IMR-90 (cell line): ENCODE measurements at regions not wholly inside any gene's neighbourhood (a gene's known extent, or its start where the extent isn't known, plus 50 kb on each side); places are given as distances from the start of the nearest gene placed in this dataset.

Source experiments
- ATAC-seq: fragments of 200-7000 bp; cut with Tn5 transposase; 2 replicates; pipeline ENCODE4 v1.9.1; 2020; ENCODE audit warnings: low read depth, mild to moderate bottlenecking, moderate library complexity
- BruUV-seq: library from RNA; stranded (reverse); fragments of 400-500 nt; replicated peaks from 2 replicates; lab custom pipeline; 2021; lab: Mats Ljungman, UMichigan
- CTCF ChIA-PET: fragments of 300-600 bp; formaldehyde crosslinking; extraction: SDS; loops from one replicate; lab custom pipeline; 2021; ENCODE audit warnings: antibody characterized with exemption; lab: Yijun Ruan, JAX
- POLR2A ChIA-PET: fragments of 300-600 bp; sonication (Branson Sonifier 250); formaldehyde crosslinking; loops from one replicate; lab custom pipeline; 2022; ENCODE audit warnings: antibody characterized with exemption; ENCODE audit not compliant: unreplicated experiment; lab: Charles Lee
- DNase-seq: peaks from one replicate; pipeline ENCODE4 v3.0.0; 2013
- H2AFZ ChIP-seq: replicated peaks from 2 replicates; pipeline ENCODE3; 2013; ENCODE audit warnings: low read length, mild to moderate bottlenecking; ENCODE audit not compliant: poor library complexity
- H2AK5ac ChIP-seq: 2 replicates; pipeline ENCODE4 v1.6.1; 2013; ENCODE audit warnings: low read depth, low read length, inconsistent platforms
- H2AK9ac ChIP-seq: replicated peaks from 2 replicates; pipeline ENCODE3; 2013; ENCODE audit warnings: mild to moderate bottlenecking, low read depth, low read length, moderate library complexity; ENCODE audit not compliant: poor library complexity
- H2BK120ac ChIP-seq: 2 replicates; pipeline ENCODE4 v1.6.1; 2013; ENCODE audit warnings: low read depth, low read length, inconsistent platforms
- H2BK15ac ChIP-seq: 3 replicates; pipeline ENCODE4 v1.6.1; 2013; ENCODE audit warnings: low read depth, low read length, inconsistent platforms
- H2BK20ac ChIP-seq: 2 replicates; pipeline ENCODE4 v1.6.1; 2013; ENCODE audit warnings: low read depth, mild to moderate bottlenecking, inconsistent platforms, low read length, moderate library complexity
- H2BK5ac ChIP-seq: 2 replicates; pipeline ENCODE4 v1.6.1; 2013; ENCODE audit warnings: mild to moderate bottlenecking, low read depth, low read length, inconsistent platforms; ENCODE audit not compliant: poor library complexity, severe bottlenecking
- H3K14ac ChIP-seq: replicated peaks from 2 replicates; pipeline ENCODE4 v1.6.1; 2013; ENCODE audit warnings: low read depth, low read length, inconsistent platforms
- H3K18ac ChIP-seq: 2 replicates; pipeline ENCODE4 v1.6.1; 2013; ENCODE audit warnings: low read depth, low read length, control low read depth
- H3K23ac ChIP-seq: 2 replicates; pipeline ENCODE4 v1.6.1; 2013; ENCODE audit warnings: low read depth, low read length, inconsistent platforms
- H3K27ac ChIP-seq: 2 replicates; pipeline ENCODE4 v1.5.1; 2013; ENCODE audit warnings: mild to moderate bottlenecking, control low read depth, low read length; ENCODE audit not compliant: insufficient read depth
- H3K27me3 ChIP-seq: 2 replicates; pipeline ENCODE4 v1.6.1; 2013; ENCODE audit warnings: low read length; ENCODE audit not compliant: control insufficient read depth, insufficient read depth
- H3K36me3 ChIP-seq: 2 replicates; pipeline ENCODE4 v1.6.1; 2013; ENCODE audit warnings: low read length, mixed read lengths; ENCODE audit not compliant: control insufficient read depth, insufficient read depth
- H3K4ac ChIP-seq: 2 replicates; pipeline ENCODE4 v1.6.1; 2013; ENCODE audit warnings: low read depth, low read length, inconsistent platforms
- H3K4me1 ChIP-seq: 2 replicates; pipeline ENCODE4 v1.6.1; 2013; ENCODE audit warnings: low read length, mixed read lengths; ENCODE audit not compliant: control insufficient read depth, insufficient read depth
- H3K4me2 ChIP-seq: 2 replicates; pipeline ENCODE4 v1.6.1; 2013; ENCODE audit warnings: low read depth, mild to moderate bottlenecking, control low read depth, low read length, moderate library complexity
- H3K4me3 ChIP-seq: 2 replicates; pipeline ENCODE4 v1.5.1; 2013; ENCODE audit warnings: low read depth, mild to moderate bottlenecking, control low read depth, low read length, moderate library complexity; ENCODE audit not compliant: insufficient read depth
- H3K56ac ChIP-seq: 2 replicates; pipeline ENCODE4 v1.6.1; 2013; ENCODE audit warnings: low read length, inconsistent platforms; ENCODE audit not compliant: insufficient read depth; ENCODE audit errors: extremely low read depth
- H3K79me1 ChIP-seq, 2 experiments: 2 replicates each; pipeline ENCODE4 v1.6.1; 2013; ENCODE audit warnings: low read length in 2 of 2, inconsistent platforms in 1 of 2, low read depth in 1 of 2
- H3K9ac ChIP-seq: 2 replicates; pipeline ENCODE4 v1.6.1; 2013; ENCODE audit warnings: low read depth, low read length, control low read depth
- H3K9me1 ChIP-seq: 2 replicates; pipeline ENCODE4 v1.6.1; 2013; ENCODE audit warnings: low read length, inconsistent platforms; ENCODE audit not compliant: insufficient read depth
- H3K9me3 ChIP-seq: 2 replicates; pipeline ENCODE4 v1.6.1; 2013; ENCODE audit warnings: low read length; ENCODE audit not compliant: control insufficient read depth, insufficient read depth
- H4K20me1 ChIP-seq: 2 replicates; pipeline ENCODE4 v1.6.1; 2013; ENCODE audit warnings: low read length, inconsistent platforms; ENCODE audit not compliant: insufficient read depth
- H4K5ac ChIP-seq: 2 replicates; pipeline ENCODE4 v1.6.1; 2013; ENCODE audit warnings: mild to moderate bottlenecking, low read depth, low read length, control low read depth
- H4K8ac ChIP-seq, 2 experiments: 2 replicates each; pipeline ENCODE4 v1.6.1; 2013; ENCODE audit warnings: low read depth in 2 of 2, low read length in 2 of 2, control low read depth in 1 of 2, inconsistent platforms in 1 of 2
- H4K91ac ChIP-seq: 2 replicates; pipeline ENCODE4 v1.6.1; 2013; ENCODE audit warnings: low read depth, low read length, inconsistent platforms; ENCODE audit not compliant: insufficient read depth
- CEBPB ChIP-seq: IDR thresholded peaks from 2 replicates; pipeline ENCODE4 v1.6.1; 2012; ENCODE audit warnings: low read depth, low read length, improper control_type of control experiment
- ELK1 ChIP-seq: fragments of 150-350 bp; IDR thresholded peaks from 2 replicates; pipeline ENCODE4 v1.6.1; 2016; ENCODE audit warnings: low read depth, mild to moderate bottlenecking, low read length, moderate library complexity, borderline replicate concordance
- FOS ChIP-seq: fragments of 150-350 bp; IDR thresholded peaks from 2 replicates; pipeline ENCODE4 v1.6.1; 2016; ENCODE audit warnings: low read depth, low read length
- MAFK ChIP-seq: IDR thresholded peaks from 2 replicates; pipeline ENCODE4 v1.6.1; 2012; ENCODE audit warnings: low read depth, low read length, improper control_type of control experiment
- MAZ ChIP-seq: IDR thresholded peaks from 2 replicates; pipeline ENCODE4 v1.6.1; 2012; ENCODE audit warnings: low read depth, mild to moderate bottlenecking, low read length, improper control_type of control experiment, moderate library complexity, borderline replicate concordance
- MXI1 ChIP-seq: IDR thresholded peaks from 2 replicates; pipeline ENCODE4 v1.6.1; 2012; ENCODE audit warnings: low read depth, mild to moderate bottlenecking, low read length, moderate library complexity, borderline replicate concordance
- NFE2L2 ChIP-seq: fragments of 150-350 bp; IDR thresholded peaks from 2 replicates; pipeline ENCODE4 v1.6.1; 2016; ENCODE audit warnings: low read depth, mild to moderate bottlenecking, low read length
- RFX5 ChIP-seq: IDR thresholded peaks from 2 replicates; pipeline ENCODE4 v1.8.0; 2012; ENCODE audit warnings: low read depth, mild to moderate bottlenecking, low read length, moderate library complexity
- SMC3 ChIP-seq: fragments of 150-350 bp; IDR thresholded peaks from 2 replicates; pipeline ENCODE4 v1.6.1; 2016; ENCODE audit warnings: low read depth, mild to moderate bottlenecking, antibody characterized with exemption, low read length, moderate library complexity
- USF2 ChIP-seq: fragments of 150-350 bp; IDR thresholded peaks from 2 replicates; pipeline ENCODE4 v1.6.1; 2017; ENCODE audit warnings: mild to moderate bottlenecking, antibody characterized with exemption, low read length, low read depth
- WGBS, 2 experiments: methylation state at CpG; one replicate each; pipeline versions ENCODE4 v1.1.5 to v1.1.7; 2013; ENCODE audit warnings: missing lambda C conversion rate in 2 of 2; ENCODE audit not compliant: insufficient read length in 1 of 2; ENCODE audit errors: extremely low coverage in 2 of 2; 5-methylcytosine and 5-hydroxymethylcytosine counted together
- dilution Hi-C: fragments of 300-500 bp; cut with HindIII; formaldehyde crosslinking; loops from one replicate; pipeline ENCODE4 v1.14.3; 2018; ENCODE audit warnings: low sequenced_read_pairs; ENCODE audit not compliant: unreplicated experiment
- in situ Hi-C: fragments of 300-500 bp; cut with MboI; formaldehyde crosslinking; loops from 3 replicates; pipeline ENCODE4 v1.14.3; 2019; ENCODE audit warnings: low sequenced_read_pairs, inconsistent platforms, mixed read lengths
- intact Hi-C: fragments of 100-400 bp; cut with micrococcal nuclease; formaldehyde crosslinking; loops from 2 replicates; pipeline ENCODE4 v1.10.0; 2022
- TF ChIP-seq, protein P1 (sequence below): conservative IDR thresholded peaks from 2 replicates; pipeline ENCODE4 v1.5.1; 2012; ENCODE audit warnings: mild to moderate bottlenecking, low read depth, low read length, improper control_type of control experiment

GRCh38 chr2:236946871-236947270, 138.8 kb upstream of the COPS8 start:
- no CpG with 5 or more reads among the region's 4 CpGs for WGBS, 2 experiments
- Histone ChIP-seq H3K36me3 (no peaks in the 10 kb centered on the region), H2AK5ac (no peak overlapping the region), H3K23ac (no peak overlapping the region), H3K79me1 (no peaks in the 10 kb centered on the region), H2BK15ac (no peak overlapping the region), H2BK5ac (no peak overlapping the region), H3K4me2 (no peak overlapping the region), H3K9me1 (no peaks in the 10 kb centered on the region), H3K9ac (no peak overlapping the region), H4K5ac (no peak overlapping the region), H4K8ac (no peak overlapping the region), H2BK120ac (no peak overlapping the region), H2AFZ (no peak overlapping the region), H2AK9ac (no peak overlapping the region), H3K14ac (no peak overlapping the region), H2BK20ac (no peak overlapping the region), H3K4me3 (no peak overlapping the region), H3K27me3 (peaks cover 4% of the 10 kb centered on the region), H3K56ac (no peak overlapping the region), H3K27ac (no peak overlapping the region), H3K4ac (no peak overlapping the region), H4K91ac (no peak overlapping the region), H3K18ac (no peak overlapping the region), H4K20me1 (no peaks in the 10 kb centered on the region), H3K9me3 (no peaks in the 10 kb centered on the region), H3K4me1 (no peaks in the 10 kb centered on the region)
- POLR2A ChIA-PET, result no interaction called here
- no peak for ATAC-seq
- TF ChIP-seq, protein P1, sequence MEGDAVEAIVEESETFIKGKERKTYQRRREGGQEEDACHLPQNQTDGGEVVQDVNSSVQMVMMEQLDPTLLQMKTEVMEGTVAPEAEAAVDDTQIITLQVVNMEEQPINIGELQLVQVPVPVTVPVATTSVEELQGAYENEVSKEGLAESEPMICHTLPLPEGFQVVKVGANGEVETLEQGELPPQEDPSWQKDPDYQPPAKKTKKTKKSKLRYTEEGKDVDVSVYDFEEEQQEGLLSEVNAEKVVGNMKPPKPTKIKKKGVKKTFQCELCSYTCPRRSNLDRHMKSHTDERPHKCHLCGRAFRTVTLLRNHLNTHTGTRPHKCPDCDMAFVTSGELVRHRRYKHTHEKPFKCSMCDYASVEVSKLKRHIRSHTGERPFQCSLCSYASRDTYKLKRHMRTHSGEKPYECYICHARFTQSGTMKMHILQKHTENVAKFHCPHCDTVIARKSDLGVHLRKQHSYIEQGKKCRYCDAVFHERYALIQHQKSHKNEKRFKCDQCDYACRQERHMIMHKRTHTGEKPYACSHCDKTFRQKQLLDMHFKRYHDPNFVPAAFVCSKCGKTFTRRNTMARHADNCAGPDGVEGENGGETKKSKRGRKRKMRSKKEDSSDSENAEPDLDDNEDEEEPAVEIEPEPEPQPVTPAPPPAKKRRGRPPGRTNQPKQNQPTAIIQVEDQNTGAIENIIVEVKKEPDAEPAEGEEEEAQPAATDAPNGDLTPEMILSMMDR, result no peak
- no peak for TF ChIP-seq RFX5
- TF ChIP-seq USF2, result no peak
- TF ChIP-seq MAZ, result no peak
- TF ChIP-seq ELK1, result no peak
- TF ChIP-seq MXI1, result no peak
- no peak for TF ChIP-seq MAFK
- TF ChIP-seq FOS, result no peak
- TF ChIP-seq SMC3, result no peak
- TF ChIP-seq CEBPB, result no peak
- TF ChIP-seq NFE2L2, result no peak
- no TSS peak for BruUV-seq
- in situ Hi-C loops, result no loop called here
- dilution Hi-C loops, result no loop called here
- CTCF ChIA-PET, result no interaction called here
- DNase-seq, result no peak
- intact Hi-C loops, result no loop called here
